ENCODE measurements at regions not wholly inside any gene's neighbourhood (a gene's known extent, or its start where the extent isn't known, plus 50 kb on each side); places are given as distances from the start of the nearest gene placed in this dataset.

- TF ChIP-seq CTCF (IDR thresholded peaks at IDR 0.05): no peak
- TF ChIP-seq POLR2A (IDR thresholded peaks at IDR 0.05): no peak
These were observed 324.9 kb upstream of the CASK start for GRCh38 chrX:42248226-42248625.
